Activated CD4-positive, alpha-beta memory T cell treated with anti-CD3 and anti-CD28 coated beads for 36 hours (primary cell): ENCODE measurements at regions not wholly inside any gene's neighbourhood (a gene's known extent, or its start where the extent isn't known, plus 50 kb on each side); places are given as distances from the start of the nearest gene placed in this dataset.

Experiments
- CTCF ChIA-PET: fragments of 350-600 bp; sonication (Branson Sonifier 250); formaldehyde crosslinking; loops from one replicate; lab custom pipeline; 2021; ENCODE audit warnings: antibody characterized with exemption, inconsistent platforms; lab: Charles Lee
- POLR2A ChIA-PET: fragments of 350-600 bp; sonication (Branson Sonifier 250); formaldehyde crosslinking; loops from one replicate; lab custom pipeline; 2021; ENCODE audit warnings: antibody characterized with exemption; lab: Charles Lee
- DNase-seq: peaks from one replicate; pipeline ENCODE4 v3.0.0-alpha.2; 2020
- H3K27ac Mint-ChIP-seq: one replicate; pipeline ENCODE4 v1.8.0; 2021; ENCODE audit warnings: mixed read lengths
- H3K27me3 Mint-ChIP-seq: one replicate; pipeline ENCODE4 v1.8.0; 2021; ENCODE audit warnings: mixed read lengths
- H3K36me3 Mint-ChIP-seq: one replicate; pipeline ENCODE4 v1.8.0; 2021; ENCODE audit warnings: mixed read lengths
- H3K4me1 Mint-ChIP-seq: one replicate; pipeline ENCODE4 v1.8.0; 2021; ENCODE audit warnings: low read depth, mixed read lengths
- H3K4me3 Mint-ChIP-seq: one replicate; pipeline ENCODE4 v1.8.0; 2021; ENCODE audit warnings: mild to moderate bottlenecking, mixed read lengths
- H3K9me3 Mint-ChIP-seq: one replicate; pipeline ENCODE4 v1.8.0; 2021; ENCODE audit warnings: mixed read lengths
- intact Hi-C: fragments of 100-400 bp; cut with micrococcal nuclease; formaldehyde crosslinking; loops from one replicate; pipeline ENCODE4 v1.15.1; 2023

GRCh38 chr13:78194904-78195639 lies 276.4 kb upstream of the EDNRB start:
- H3K27ac Mint-ChIP-seq: no peak overlapping the region
- ChIA-PET CTCF (no interaction called here), POLR2A (no interaction called here)
- DNase-seq: no peak
- no peaks in the 10 kb centered on the region for H3K9me3 Mint-ChIP-seq
- H3K4me3 Mint-ChIP-seq: no peak overlapping the region
- intact Hi-C loops: no loop called here
- no peaks in the 10 kb centered on the region for H3K4me1 Mint-ChIP-seq
- peaks cover 2% of the 10 kb centered on the region for H3K27me3 Mint-ChIP-seq
- H3K36me3 Mint-ChIP-seq: no peaks in the 10 kb centered on the region

- Mint-ChIP-seq H3K27ac (no peak overlapping the region), H3K4me3 (no peak overlapping the region), H3K36me3 (no peaks in the 10 kb centered on the region), H3K4me1 (no peaks in the 10 kb centered on the region), H3K9me3 (no peaks in the 10 kb centered on the region), H3K27me3 (peaks cover 2% of the 10 kb centered on the region)
- POLR2A ChIA-PET: no interaction called here
- DNase-seq: no peak
- CTCF ChIA-PET: interaction anchor here (0.6 kb wide), 1 partner anchor 68 kb away, joined by 3 read pairs; no protein-coding TSS in a partner anchor
- intact Hi-C loops: no loop called here
Measured at GRCh38 chr13:78193846-78194245, 275.2 kb upstream of the EDNRB start.

DNA sequence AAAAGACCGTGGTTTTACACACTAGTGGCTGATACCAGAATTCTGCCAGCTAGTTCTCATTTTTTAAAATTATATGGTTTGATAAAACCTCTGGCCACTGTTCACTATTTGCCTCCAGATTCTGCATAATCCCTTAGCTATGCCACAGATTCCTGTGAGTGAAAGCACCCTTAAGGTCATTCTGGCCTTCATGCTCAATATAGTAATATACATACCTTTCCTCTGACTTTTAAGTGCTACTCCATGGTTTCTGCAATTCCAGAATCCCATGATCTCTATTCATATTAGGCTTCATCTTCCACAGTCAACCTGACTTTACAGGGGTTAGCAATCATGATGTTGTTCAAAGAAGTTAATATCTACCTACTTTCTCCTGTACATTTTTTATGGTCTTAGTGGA lies 274.1 kb upstream of the EDNRB start:
- no peak overlapping the region for H3K27ac Mint-ChIP-seq
- no peaks in the 10 kb centered on the region for H3K9me3 Mint-ChIP-seq
- ChIA-PET CTCF (no interaction called here), POLR2A (no interaction called here)
- peaks cover 2% of the 10 kb centered on the region for H3K27me3 Mint-ChIP-seq
- no peaks in the 10 kb centered on the region for H3K4me1 Mint-ChIP-seq
- intact Hi-C loops: no loop called here
- H3K4me3 Mint-ChIP-seq: no peak overlapping the region
- H3K36me3 Mint-ChIP-seq: no peaks in the 10 kb centered on the region
- no peak for DNase-seq

GRCh38 chr13:78190296-78190695 lies 271.7 kb upstream of the EDNRB start:
- H3K4me3 Mint-ChIP-seq: no peak overlapping the region
- H3K9me3 Mint-ChIP-seq: no peaks in the 10 kb centered on the region
- ChIA-PET CTCF (interaction anchor here (1.4 kb wide), 1 partner anchor 22 kb away, joined by 5 read pairs; no protein-coding TSS in a partner anchor), POLR2A (no interaction called here)
- no peak overlapping the region for H3K27ac Mint-ChIP-seq
- intact Hi-C loops: no loop called here
- H3K36me3 Mint-ChIP-seq: no peaks in the 10 kb centered on the region
- no peaks in the 10 kb centered on the region for H3K4me1 Mint-ChIP-seq
- no peak for DNase-seq
- peaks cover 2% of the 10 kb centered on the region for H3K27me3 Mint-ChIP-seq

DNA sequence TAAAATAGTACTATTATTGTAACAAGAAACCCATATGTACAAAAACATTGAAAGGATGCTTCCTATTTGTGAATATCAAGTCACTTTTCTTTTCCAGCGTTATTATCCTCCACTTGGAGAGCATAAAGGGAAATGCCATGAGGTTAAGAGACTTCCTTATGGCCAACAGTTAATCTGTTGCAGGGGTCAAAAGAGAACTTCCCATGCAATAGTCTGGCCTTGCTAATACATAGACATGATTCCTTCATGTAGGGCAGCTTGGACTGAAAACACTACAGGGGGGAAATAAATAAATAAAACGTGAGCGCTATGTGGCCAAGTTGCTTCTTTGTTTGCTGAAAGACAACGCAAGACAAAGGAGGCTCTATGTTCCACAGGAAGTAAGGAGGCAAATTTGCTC lies 269.1 kb upstream of the EDNRB start:
- H3K27me3 Mint-ChIP-seq: no peaks in the 10 kb centered on the region
- no peak overlapping the region for H3K4me3 Mint-ChIP-seq
- no peaks in the 10 kb centered on the region for H3K4me1 Mint-ChIP-seq
- H3K27ac Mint-ChIP-seq: no peak overlapping the region
- H3K36me3 Mint-ChIP-seq: no peaks in the 10 kb centered on the region
- DNase-seq: no peak
- POLR2A ChIA-PET: no interaction called here
- CTCF ChIA-PET: interaction anchor here (1.6 kb wide), 1 partner anchor 12 kb away, joined by 3 read pairs; no protein-coding TSS in a partner anchor
- no peaks in the 10 kb centered on the region for H3K9me3 Mint-ChIP-seq
- intact Hi-C loops: no loop called here

DNA sequence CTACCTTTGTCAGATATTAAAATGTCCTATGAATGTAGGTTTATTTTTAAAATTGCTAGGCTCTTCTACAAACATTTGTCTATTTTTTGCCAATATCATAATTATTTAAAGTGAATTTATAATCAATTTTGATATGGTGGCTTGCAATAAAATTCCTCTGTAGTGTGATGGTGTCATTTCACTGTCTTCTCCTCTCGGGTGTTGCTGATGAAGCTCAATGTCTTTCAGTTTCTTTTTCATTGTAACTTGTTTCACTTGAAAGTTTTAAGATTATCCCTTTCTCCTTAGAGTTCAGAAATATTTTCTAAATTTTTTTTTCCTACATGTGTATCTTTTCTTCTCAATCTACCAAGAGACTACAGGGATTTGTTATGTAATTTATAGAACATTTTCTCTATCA lies 267.1 kb upstream of the EDNRB start:
- DNase-seq: no peak
- ChIA-PET POLR2A (no interaction called here), CTCF (no interaction called here)
- Mint-ChIP-seq H3K36me3 (no peaks in the 10 kb centered on the region), H3K27ac (no peak overlapping the region), H3K4me3 (no peak overlapping the region), H3K27me3 (no peaks in the 10 kb centered on the region), H3K4me1 (no peaks in the 10 kb centered on the region), H3K9me3 (no peaks in the 10 kb centered on the region)
- intact Hi-C loops: no loop called here

GRCh38 chr13:78183732-78184131 lies 265.1 kb upstream of the EDNRB start:
- ChIA-PET POLR2A (no interaction called here), CTCF (no interaction called here)
- Mint-ChIP-seq H3K9me3 (no peaks in the 10 kb centered on the region), H3K27ac (no peak overlapping the region), H3K4me3 (no peak overlapping the region), H3K36me3 (no peaks in the 10 kb centered on the region), H3K4me1 (no peaks in the 10 kb centered on the region), H3K27me3 (no peaks in the 10 kb centered on the region)
- intact Hi-C loops: no loop called here
- DNase-seq: no peak

- Mint-ChIP-seq H3K36me3 (no peaks in the 10 kb centered on the region), H3K9me3 (no peaks in the 10 kb centered on the region), H3K4me3 (no peak overlapping the region), H3K27ac (no peak overlapping the region), H3K4me1 (no peaks in the 10 kb centered on the region), H3K27me3 (no peaks in the 10 kb centered on the region)
- no peak for DNase-seq
- intact Hi-C loops: no loop called here
- CTCF ChIA-PET: no interaction called here
- POLR2A ChIA-PET: no interaction called here
Measured at GRCh38 chr13:78182813-78183212, 264.2 kb upstream of the EDNRB start.

DNA sequence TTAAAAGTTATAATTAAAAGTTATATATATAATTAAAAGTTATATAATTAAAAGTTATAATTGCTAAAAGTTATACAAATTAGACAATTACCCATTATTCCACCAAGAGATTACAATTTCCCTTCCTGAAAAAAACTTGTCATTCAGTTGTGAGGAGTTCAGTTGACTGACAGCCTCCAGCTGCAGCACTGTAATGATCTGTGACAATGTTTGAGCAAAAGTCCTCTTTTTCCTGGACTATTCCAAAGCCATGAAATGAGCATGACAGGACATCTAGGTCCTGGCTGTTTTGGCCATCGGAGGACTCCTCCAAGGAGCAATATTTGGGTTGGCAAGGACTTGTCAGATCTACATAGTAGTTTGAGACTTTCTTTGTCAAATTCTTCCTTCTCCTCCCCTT lies 258.7 kb upstream of the EDNRB start:
- H3K4me3 Mint-ChIP-seq: no peak overlapping the region
- H3K27me3 Mint-ChIP-seq: no peaks in the 10 kb centered on the region
- ChIA-PET POLR2A (no interaction called here), CTCF (no interaction called here)
- intact Hi-C loops: no loop called here
- H3K27ac Mint-ChIP-seq: no peak overlapping the region
- H3K36me3 Mint-ChIP-seq: no peaks in the 10 kb centered on the region
- no peaks in the 10 kb centered on the region for H3K9me3 Mint-ChIP-seq
- DNase-seq: no peak
- no peaks in the 10 kb centered on the region for H3K4me1 Mint-ChIP-seq

DNA sequence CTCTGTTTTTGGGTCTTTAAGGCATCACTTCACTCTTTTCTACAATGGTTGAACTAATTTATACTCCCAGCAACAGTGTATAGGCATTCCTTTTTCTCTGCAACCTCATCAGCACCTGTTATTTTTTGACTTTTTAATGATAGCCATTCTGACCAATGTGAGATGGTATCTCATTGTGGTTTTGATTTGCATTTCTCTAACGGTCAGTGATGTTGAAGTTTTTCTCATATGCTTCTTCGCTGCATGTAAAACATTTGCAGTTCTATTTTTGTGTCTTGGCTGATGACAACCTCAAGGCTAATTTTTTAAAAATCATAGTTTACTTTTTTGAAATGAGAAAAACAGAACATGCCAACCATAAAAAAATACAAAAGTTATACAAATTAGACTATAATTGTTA lies 258.2 kb upstream of the EDNRB start:
- H3K27ac Mint-ChIP-seq: no peak overlapping the region
- no peak for DNase-seq
- no peaks in the 10 kb centered on the region for H3K9me3 Mint-ChIP-seq
- ChIA-PET CTCF (no interaction called here), POLR2A (no interaction called here)
- H3K4me1 Mint-ChIP-seq: no peaks in the 10 kb centered on the region
- no peaks in the 10 kb centered on the region for H3K27me3 Mint-ChIP-seq
- no peaks in the 10 kb centered on the region for H3K36me3 Mint-ChIP-seq
- intact Hi-C loops: no loop called here
- no peak overlapping the region for H3K4me3 Mint-ChIP-seq

GRCh38 chr13:78169386-78169785 lies 250.8 kb upstream of the EDNRB start:
- peaks cover 8% of the 10 kb centered on the region for H3K9me3 Mint-ChIP-seq

GRCh38 chr13:78168981-78169380 lies 250.3 kb upstream of the EDNRB start:
- Mint-ChIP-seq H3K36me3 (no peaks in the 10 kb centered on the region), H3K27me3 (no peaks in the 10 kb centered on the region), H3K4me3 (no peak overlapping the region), H3K4me1 (no peaks in the 10 kb centered on the region), H3K9me3 (peaks cover 8% of the 10 kb centered on the region), H3K27ac (no peak overlapping the region)
- DNase-seq: no peak
- intact Hi-C loops: no loop called here
- ChIA-PET POLR2A (no interaction called here), CTCF (interaction anchor here (1.4 kb wide), 1 partner anchor 22 kb away, joined by 5 read pairs; no protein-coding TSS in a partner anchor)

More at GRCh38 chr13:78169386-78169785, 250.8 kb upstream of the EDNRB start:
- Mint-ChIP-seq H3K36me3 (no peaks in the 10 kb centered on the region), H3K4me1 (no peaks in the 10 kb centered on the region), H3K27ac (no peak overlapping the region), H3K27me3 (no peaks in the 10 kb centered on the region), H3K4me3 (no peak overlapping the region)
- ChIA-PET POLR2A (no interaction called here), CTCF (no interaction called here)
- intact Hi-C loops: no loop called here
- no peak for DNase-seq

- no peaks in the 10 kb centered on the region for H3K36me3 Mint-ChIP-seq
- intact Hi-C loops: no loop called here
- no peak overlapping the region for H3K27ac Mint-ChIP-seq
- H3K9me3 Mint-ChIP-seq: no peaks in the 10 kb centered on the region
- H3K27me3 Mint-ChIP-seq: peaks cover 3% of the 10 kb centered on the region
- POLR2A ChIA-PET: no interaction called here
- CTCF ChIA-PET: no interaction called here
- no peak for DNase-seq
- H3K4me3 Mint-ChIP-seq: no peak overlapping the region
- no peaks in the 10 kb centered on the region for H3K4me1 Mint-ChIP-seq
Measured at GRCh38 chr13:78161266-78161665, 242.6 kb upstream of the EDNRB start.
